Neutrophil (primary cell): ENCODE measurements at regions not wholly inside any gene's neighbourhood (a gene's known extent, or its start where the extent isn't known, plus 50 kb on each side); places are given as distances from the start of the nearest gene placed in this dataset.

ENCODE experiments used
- H3K27ac ChIP-seq: fragments of 200-600 bp; sonication (generic); 2 replicates; pipeline ENCODE4 v1.5.1; 2016; ENCODE audit warnings: mild to moderate bottlenecking, moderate library complexity
- H3K27me3 ChIP-seq: fragments of 200-600 bp; sonication (generic); 2 replicates; pipeline ENCODE4 v1.6.0; 2016; ENCODE audit warnings: mild to moderate bottlenecking
- H3K36me3 ChIP-seq: fragments of 200-600 bp; sonication (generic); 2 replicates; pipeline ENCODE4 v1.5.1; 2017
- H3K4me1 ChIP-seq, 2 experiments: fragments of 200-600 bp in 1 of 2; sonication (generic) in 1 of 2; 1 replicate in 1 of 2; 2 replicates in 1 of 2; pipeline versions ENCODE4 v1.5.1 to v1.6.1; 2013 to 2016; ENCODE audit warnings: low read depth in 1 of 2, low read length in 1 of 2, mild to moderate bottlenecking in 1 of 2, moderate library complexity in 1 of 2; ENCODE audit not compliant: control insufficient read depth in 1 of 2, insufficient read depth in 1 of 2
- H3K4me3 ChIP-seq, 2 experiments: fragments of 200-600 bp in 1 of 2; sonication (generic) in 1 of 2; 1 replicate in 1 of 2; 2 replicates in 1 of 2; pipeline ENCODE4 v1.5.1; 2013 to 2016; ENCODE audit warnings: low read depth in 1 of 2, low read length in 1 of 2, mild to moderate bottlenecking in 1 of 2, moderate library complexity in 1 of 2
- H3K9me3 ChIP-seq: fragments of 200-600 bp; sonication (generic); 2 replicates; pipeline ENCODE4 v1.5.1; 2016
- TF ChIP-seq, protein P1 (sequence below): fragments of 200-600 bp; sonication (generic); IDR thresholded peaks from 2 replicates; pipeline ENCODE4 v1.5.1; 2016; ENCODE audit warnings: antibody characterized with exemption

DNA sequence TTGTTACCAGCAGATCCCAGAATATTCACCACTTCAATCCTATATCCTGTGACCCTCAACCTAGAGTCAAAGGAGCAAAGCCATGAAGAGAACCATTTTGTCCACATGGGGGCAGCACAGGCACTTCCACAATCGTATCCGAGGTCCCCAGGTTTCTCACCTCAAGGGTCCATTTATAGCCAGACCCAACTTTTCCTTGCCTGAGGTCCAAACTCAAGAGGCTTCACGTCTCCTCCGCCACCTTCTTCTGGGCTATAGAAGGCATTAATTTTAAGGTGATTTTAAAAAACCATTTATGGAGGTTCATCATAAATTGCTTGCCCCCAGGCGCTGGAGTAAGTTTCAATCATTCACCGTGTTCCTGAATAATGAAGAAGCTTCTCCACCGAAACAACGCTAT lies 111.6 kb upstream of the NABP1 start:
- Histone ChIP-seq H3K36me3 (no peaks in the 10 kb centered on the region), H3K27ac (no peak overlapping the region), H3K9me3 (no peaks in the 10 kb centered on the region), H3K4me1 (peaks cover 21 to 30% of the 10 kb centered on the region in 2 experiments), H3K4me3 (no peak overlapping the region), H3K27me3 (no peaks in the 10 kb centered on the region)
- TF ChIP-seq, protein P1, sequence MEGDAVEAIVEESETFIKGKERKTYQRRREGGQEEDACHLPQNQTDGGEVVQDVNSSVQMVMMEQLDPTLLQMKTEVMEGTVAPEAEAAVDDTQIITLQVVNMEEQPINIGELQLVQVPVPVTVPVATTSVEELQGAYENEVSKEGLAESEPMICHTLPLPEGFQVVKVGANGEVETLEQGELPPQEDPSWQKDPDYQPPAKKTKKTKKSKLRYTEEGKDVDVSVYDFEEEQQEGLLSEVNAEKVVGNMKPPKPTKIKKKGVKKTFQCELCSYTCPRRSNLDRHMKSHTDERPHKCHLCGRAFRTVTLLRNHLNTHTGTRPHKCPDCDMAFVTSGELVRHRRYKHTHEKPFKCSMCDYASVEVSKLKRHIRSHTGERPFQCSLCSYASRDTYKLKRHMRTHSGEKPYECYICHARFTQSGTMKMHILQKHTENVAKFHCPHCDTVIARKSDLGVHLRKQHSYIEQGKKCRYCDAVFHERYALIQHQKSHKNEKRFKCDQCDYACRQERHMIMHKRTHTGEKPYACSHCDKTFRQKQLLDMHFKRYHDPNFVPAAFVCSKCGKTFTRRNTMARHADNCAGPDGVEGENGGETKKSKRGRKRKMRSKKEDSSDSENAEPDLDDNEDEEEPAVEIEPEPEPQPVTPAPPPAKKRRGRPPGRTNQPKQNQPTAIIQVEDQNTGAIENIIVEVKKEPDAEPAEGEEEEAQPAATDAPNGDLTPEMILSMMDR, result peak; percentile 76

DNA sequence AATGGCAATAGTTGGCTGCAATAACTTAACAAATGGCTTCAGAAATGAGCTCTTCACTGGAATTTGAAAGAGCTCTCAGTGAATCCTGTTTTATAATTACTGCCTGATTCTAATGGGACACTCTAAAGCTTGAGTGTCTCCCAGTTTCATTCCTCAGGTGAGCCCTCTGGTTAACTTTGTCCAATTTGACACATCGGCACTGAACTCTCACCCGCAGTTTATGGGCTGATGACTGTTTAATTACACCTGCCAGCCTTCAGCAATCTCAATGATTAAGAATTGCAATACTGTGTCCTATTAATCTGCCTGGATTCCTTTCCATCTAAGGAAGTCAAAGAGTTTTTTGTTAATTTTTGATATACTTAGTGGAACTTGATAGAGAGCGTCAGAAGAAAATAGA lies 110.7 kb upstream of the NABP1 start:
- Histone ChIP-seq H3K36me3 (no peaks in the 10 kb centered on the region), H3K4me1 (peaks cover 30 to 38% of the 10 kb centered on the region in 2 experiments), H3K27me3 (no peaks in the 10 kb centered on the region), H3K4me3 (no peak overlapping the region), H3K27ac (no peak overlapping the region), H3K9me3 (no peaks in the 10 kb centered on the region)
- TF ChIP-seq, protein P1, result no peak

DNA sequence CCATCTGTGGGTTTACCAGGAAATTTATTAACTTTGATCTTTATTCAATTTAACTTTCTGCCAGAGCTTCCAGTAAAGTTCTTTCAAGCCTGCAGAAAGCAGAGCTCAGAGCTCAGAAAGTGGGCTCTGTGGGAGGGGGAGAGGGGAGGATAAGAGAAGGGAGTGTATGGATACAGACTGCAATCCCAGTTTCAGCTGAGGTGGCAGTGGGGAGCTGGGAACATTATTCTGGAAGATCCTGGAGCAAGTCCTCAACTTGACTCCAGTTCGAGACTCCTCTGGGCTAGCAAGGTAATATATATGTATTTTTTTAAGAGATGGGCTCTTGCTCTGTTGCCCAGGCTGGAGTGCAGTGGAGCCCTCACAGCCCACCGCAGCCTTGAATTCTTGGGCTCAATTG lies 108.9 kb upstream of the NABP1 start:
- H3K27ac ChIP-seq, result no peak overlapping the region
- H3K4me3 ChIP-seq, result no peak overlapping the region
- no peaks in the 10 kb centered on the region for H3K36me3 ChIP-seq
- TF ChIP-seq, protein P1, result no peak
- H3K9me3 ChIP-seq, result no peaks in the 10 kb centered on the region
- H3K4me1 ChIP-seq, result peaks cover 30 to 41% of the 10 kb centered on the region in 2 experiments
- H3K27me3 ChIP-seq, result no peaks in the 10 kb centered on the region

DNA sequence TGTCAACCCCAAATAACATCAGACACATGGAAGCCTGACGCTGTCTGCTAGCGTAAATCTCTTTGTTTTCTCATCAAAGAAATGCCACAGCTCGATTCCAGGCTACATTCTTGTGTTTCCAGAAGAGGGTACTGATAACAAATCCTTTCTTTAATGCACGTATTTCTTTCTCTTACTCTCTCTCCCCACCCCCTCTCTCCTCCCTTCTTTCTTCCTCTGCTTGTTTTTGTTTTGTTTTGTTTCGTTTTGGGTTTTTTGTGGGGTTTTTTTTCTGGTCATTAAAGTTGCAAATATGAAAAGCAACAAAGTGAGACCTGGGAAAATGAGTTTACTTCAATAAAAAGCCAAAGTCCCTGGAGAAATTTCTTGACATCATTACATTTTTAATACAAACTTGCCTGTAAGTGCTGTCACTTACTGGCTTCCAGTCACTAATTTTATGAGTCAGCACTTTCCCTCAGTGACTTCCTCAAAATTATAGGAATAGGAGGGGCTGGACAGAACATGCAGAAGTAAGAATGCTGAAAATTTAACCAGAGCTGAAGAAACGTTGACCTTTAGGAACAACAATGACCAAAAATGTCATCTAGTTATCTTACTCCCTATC lies 106.7 kb upstream of the NABP1 start:
- H3K36me3 ChIP-seq, result no peaks in the 10 kb centered on the region
- no peaks in the 10 kb centered on the region for H3K27me3 ChIP-seq
- no peaks in the 10 kb centered on the region for H3K9me3 ChIP-seq
- H3K27ac ChIP-seq, result peak overlapping the region; percentile 87
- TF ChIP-seq, protein P1, result no peak
- peaks cover 21 to 27% of the 10 kb centered on the region in 2 experiments for H3K4me1 ChIP-seq
- H3K4me3 ChIP-seq, result peak overlapping the region; percentile 55 to 59

DNA sequence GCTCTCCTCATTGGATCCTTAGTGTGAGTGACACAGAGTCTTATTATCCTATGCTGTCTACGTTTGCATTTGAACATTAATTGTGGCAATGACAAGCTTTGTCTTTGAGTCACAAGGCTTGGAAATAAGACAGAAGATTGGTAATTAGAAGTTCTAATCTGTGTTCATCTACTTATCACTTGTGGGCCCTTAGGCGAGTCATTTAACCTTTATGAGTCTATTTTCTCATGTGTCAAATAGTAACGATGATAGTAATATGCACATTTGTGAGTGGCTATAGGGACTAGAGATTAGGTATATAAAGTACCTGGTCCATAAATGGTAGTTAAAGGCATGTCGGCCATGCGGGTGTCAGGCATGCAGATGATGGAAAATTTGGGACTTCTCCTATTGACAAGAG lies 105.6 kb upstream of the NABP1 start:
- Histone ChIP-seq H3K27ac (peak overlapping the region; percentile 87), H3K9me3 (no peaks in the 10 kb centered on the region), H3K4me1 (peaks cover 21 to 25% of the 10 kb centered on the region in 2 experiments), H3K27me3 (no peaks in the 10 kb centered on the region), H3K36me3 (no peaks in the 10 kb centered on the region), H3K4me3 (peak overlapping the region in 1 of 2 experiments; percentile 55)
- TF ChIP-seq, protein P1, result no peak
